Activated CD8-positive, alpha-beta memory T cell treated with anti-CD3 and anti-CD28 coated beads for 36 hours (primary cell): ENCODE measurements at regions not wholly inside any gene's neighbourhood (a gene's known extent, or its start where the extent isn't known, plus 50 kb on each side); places are given as distances from the start of the nearest gene placed in this dataset.

Experiments
- CTCF ChIA-PET: fragments of 350-600 bp; sonication (Branson Sonifier 250); formaldehyde crosslinking; loops from one replicate; lab custom pipeline; 2021; ENCODE audit warnings: antibody characterized with exemption; lab: Charles Lee
- POLR2A ChIA-PET: fragments of 350-600 bp; sonication (Branson Sonifier 250); formaldehyde crosslinking; loops from one replicate; lab custom pipeline; 2021; ENCODE audit warnings: antibody characterized with exemption; lab: Charles Lee

DNA sequence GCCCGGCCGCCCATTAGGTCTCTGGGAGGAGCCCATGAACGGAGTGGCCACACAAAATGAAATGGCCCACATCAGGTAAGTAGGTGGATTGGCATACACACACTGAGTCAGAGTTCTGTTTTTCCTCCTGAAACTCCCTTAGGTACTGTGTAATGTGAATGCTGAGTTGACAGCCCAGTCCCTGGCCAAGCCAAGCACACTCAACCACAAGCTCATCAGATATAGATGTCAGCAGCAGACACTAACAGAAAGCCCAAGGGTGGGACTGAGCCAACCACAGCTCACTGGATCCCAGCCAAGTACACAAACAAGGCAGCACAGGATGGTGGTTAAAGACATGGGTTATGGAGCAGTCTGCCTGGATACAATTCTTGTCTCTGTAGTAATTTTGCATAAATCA is 403.4 kb downstream of the GJA1 start:
- ChIA-PET CTCF (no interaction called here), POLR2A (no interaction called here)

DNA sequence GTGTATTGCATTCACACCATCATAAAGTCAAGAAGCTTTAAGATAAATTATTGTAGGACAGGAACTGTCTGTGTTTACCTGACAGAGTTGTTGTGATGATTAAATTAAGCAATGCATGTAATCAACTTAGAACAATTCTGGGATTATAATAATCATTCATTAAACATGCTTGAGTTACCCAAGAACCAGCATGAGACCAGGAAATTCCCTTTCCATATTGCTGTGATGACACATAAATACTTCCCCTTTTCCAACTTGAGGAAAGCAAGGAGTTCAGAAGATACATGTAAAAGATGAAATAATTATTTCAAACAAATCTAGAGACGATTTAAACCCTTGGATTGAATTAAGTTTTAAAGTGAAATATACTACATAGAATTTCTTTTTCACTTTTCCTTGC is 404.4 kb downstream of the GJA1 start:
- POLR2A ChIA-PET, result no interaction called here
- CTCF ChIA-PET, result no interaction called here

DNA sequence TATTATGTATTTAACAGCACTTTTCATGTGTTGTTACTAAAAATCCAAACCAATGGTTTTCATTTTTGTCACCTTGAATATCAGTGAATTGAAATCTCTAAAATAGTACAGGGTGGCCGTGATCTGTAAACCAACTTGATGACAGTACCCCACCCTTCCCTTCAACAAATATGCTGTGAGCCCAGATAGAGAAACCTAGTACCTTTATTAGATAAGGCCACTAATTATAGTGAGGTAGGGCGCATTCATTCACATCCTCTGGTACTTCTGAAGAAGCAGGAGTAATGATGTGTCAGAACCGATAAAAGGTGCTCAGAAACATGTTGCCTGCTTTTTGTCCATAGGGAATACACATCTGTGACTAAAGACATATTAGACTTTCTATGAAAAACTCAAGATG is 409.5 kb downstream of the GJA1 start:
- ChIA-PET POLR2A (no interaction called here), CTCF (no interaction called here)

DNA sequence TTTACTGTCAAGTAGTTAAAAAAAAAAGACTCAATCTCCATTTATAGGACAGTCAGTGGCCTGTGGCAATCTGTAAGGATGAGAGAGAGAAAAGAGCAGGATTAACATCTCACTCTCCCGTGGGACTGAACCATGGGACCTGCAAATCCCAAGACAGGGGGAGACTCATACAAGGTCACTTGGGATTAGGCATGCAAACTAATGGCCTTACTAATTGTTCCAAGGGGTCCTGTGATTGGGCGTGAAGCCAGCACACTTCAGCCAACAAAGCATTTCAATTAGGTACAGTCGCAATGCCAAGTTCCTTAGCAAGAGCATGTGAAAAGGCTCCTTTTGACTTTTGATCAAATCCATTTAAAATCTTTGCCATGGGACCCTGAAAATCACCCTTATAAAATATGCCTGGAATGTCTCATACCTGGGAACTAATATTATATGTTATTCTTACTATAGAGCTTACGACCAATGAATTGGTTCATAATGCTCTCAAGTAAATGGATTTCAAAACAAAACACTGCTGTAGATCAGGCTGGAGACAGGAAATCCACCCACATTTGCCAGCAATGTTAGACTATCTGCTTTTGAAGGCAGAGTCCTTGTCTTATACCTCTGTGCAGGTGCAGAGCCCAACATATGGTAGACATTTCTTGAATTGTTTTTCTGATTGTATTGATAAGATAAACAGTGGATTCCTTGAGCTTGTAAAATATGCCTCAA is 412.5 kb downstream of the GJA1 start:
- POLR2A ChIA-PET, result no interaction called here
- CTCF ChIA-PET, result no interaction called here

DNA sequence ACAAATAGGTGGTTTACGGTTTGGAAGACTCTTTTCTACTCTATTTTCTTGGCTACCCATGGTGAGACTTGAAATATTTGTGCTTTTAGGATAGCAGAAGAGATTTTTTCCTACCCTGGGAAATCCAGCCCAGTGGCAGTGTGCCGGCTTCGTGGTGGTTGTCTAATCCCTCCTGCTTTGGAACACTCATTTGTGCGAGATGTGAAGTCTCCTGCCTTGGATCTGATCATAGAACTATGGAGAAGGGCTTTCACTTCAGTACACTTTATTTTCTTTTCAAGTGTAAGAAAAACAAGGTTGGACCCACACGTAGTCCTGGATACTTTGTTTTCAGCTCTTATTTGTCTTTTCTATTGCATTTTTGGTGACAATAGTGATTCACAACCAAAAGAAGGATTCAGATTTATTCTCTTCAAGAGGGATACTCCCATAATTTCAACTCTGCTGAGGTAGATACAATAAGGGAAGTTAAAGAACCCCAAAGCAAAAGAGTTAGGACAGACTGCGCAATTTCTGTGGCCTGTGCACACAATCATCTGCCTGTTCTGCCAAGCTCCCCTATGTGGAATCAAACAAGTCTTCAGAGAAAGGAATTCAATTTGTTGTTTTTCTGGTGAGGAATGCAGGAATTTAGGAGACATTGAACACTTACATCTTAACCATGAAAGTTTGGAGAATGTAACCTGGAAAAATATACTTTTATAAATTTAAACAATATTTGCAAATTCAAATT is 413.2 kb downstream of the GJA1 start:
- ChIA-PET CTCF (no interaction called here), POLR2A (no interaction called here)

DNA sequence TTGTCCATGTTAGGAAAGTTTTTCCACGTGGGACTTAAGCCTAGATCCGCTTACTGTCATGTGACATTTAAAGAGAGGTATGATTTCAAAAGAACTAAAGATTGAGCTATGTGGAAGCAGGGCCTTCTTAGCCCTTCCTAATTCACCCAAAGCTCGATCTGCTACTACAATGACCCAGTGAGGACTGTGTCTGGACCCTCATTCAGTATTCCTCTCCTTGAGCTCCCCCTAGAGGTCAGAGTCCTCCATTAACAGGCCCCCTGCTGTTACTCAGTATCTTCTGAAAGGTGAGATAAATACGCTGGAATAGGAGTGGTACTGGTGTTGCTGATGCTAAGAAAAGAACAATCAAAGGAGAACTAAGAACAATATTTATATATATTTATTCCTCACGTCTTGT is 414.0 kb downstream of the GJA1 start:
- POLR2A ChIA-PET, result no interaction called here
- CTCF ChIA-PET, result no interaction called here

DNA sequence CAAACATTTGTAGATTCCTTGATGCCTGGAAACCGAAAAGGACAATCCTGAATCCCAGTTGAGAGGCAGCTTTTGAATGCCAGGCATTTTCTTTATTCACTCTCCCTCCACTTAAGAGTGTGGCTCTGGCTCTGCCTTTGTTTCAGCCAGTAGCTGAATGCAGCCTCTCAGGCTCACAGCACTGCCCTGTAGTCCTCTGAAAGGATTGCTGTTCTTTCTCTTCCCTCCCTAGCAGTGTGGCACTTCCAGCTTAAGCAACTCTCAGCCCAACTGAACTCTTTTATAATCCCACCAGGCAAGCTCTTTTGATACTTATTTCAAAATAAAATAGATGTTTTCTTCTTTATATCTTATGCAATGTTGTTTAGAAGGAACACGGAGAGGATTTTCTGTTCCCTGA is 415.6 kb downstream of the GJA1 start:
- ChIA-PET CTCF (no interaction called here), POLR2A (no interaction called here)

DNA sequence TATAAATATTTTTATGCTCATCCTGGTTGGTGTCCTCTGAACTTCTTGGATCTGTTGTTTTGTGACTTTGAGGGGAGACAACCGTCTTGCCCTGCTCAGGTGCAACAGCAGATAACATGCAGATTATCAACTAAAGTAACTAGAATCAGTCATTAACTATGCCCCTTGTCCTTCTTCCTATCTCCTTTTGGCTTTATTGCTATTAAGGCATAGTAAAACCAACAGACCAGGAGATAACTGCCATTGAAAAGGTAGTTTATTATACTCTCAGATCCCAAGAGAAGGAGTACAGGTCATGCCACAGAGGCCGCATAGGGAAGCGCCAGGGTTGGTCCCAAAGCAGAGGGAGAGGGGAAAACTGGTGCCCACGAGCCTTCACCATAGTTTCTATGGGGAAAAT is 418.2 kb downstream of the GJA1 start:
- ChIA-PET POLR2A (no interaction called here), CTCF (no interaction called here)

DNA sequence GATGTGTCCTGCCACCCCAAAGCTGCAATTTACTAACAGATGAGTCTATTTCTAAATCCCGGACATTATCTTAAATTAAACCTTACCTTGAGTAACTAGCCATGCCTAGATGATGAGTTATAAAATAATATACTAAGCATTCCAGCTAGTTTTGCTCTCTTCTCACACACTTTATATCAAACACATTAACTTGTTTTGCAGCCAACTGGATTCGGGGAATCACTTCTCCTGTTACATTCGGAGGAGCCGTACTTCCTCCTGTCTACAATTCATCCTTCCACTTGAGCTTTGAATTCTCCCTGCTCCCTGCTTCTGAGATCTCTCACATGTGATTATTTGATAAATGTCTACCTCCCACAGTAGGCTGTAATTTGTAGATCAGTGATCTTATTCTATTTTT is 420.1 kb downstream of the GJA1 start:
- CTCF ChIA-PET, result no interaction called here

DNA sequence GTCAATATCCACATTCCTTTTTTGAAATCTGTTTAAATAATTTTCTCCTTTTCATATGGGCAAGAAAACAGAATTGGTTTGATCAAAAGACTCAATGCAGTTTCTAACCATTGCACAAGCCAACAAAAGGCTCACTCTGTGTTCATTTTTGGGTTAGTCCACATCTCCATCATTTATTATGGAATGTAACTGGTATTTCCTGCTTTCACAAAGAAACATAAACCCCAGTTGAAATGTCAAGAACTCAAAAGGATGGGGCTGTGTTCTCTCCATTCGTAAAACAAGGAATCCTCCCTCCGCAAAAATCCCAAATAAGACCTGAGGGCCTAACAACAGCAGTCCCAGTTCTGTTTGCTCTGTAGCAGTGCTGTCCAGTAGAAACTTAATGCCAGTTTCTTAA is 420.9 kb downstream of the GJA1 start:
- ChIA-PET CTCF (no interaction called here), POLR2A (no interaction called here)

More for the DNA sequence above, 420.1 kb downstream of the GJA1 start:
- POLR2A ChIA-PET, result no interaction called here

DNA sequence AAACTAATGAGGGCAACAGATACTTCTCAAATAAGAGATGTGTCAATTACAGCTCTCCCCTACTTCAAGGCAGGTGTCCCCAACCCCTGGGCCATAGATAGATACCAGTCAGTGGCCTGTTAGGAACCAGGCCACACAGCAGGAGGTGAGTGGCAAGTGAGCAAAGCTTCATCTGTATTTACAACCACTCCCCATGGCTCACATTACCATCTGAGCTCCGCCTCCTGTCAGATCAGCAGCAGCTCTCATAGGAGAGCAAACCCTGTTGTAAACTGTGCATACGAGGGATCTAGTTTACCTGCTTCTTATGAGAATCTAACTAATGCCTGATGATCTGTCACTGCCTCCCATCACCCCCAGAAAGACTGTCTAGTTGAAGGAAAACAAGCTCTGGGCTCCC is 422.1 kb downstream of the GJA1 start:
- ChIA-PET CTCF (no interaction called here), POLR2A (no interaction called here)

DNA sequence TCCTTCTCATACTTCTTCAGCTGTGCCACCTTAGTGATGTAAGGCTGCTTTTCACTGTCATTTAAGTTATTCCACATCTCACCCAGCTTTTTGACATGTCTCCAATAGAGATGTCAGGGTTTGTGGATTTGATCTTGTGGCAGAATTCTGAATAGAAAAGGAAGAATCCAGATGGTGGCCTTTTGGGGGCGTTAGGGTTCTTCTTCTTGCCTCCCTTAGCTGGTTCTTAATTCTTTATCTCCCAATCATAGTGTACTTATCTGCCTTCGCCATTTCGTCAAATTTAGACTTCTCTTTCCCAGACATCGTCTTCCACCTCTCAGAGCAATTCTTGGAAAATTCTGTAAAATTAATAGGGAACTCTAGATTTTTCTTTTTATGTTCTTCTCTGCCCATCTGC is 422.9 kb downstream of the GJA1 start:
- CTCF ChIA-PET, result no interaction called here
- POLR2A ChIA-PET, result no interaction called here

DNA sequence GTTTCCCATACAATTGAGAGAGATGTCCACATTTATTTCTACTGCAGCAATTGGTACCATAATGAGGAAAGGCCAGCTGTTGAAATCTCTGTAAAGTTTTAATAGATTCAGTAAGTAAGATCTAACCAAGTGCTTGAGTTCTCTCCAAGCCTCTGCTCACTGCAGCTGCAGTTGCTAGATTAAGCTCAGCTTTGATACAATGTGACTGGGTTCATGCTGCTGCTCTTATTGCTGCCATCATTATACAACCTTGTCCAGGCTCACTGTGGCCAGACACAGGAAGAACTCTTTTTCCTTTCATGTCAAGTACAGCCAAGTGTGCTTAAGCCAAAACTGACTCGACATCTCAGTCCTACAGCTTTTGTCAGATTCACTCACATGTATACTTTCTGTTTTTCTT is 423.5 kb downstream of the GJA1 start:
- ChIA-PET POLR2A (no interaction called here), CTCF (no interaction called here)

DNA sequence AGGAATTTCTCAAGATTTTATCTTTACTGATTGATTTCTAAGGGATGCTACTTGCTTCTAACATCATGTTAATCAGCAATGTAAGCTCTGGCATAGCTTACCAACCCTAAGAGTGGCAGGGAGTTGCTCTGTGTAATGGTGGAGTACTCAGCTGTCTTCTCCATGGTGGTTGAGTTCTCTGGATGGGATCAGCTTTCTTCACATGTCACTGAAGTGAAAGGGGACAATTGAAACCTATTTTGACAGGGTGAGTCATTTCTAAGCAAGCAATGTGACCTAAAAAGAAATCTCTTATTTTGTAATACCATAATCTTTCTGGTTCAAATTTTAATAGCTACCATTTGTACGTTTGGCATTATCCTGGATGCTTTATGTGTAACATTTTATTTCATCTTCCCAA is 430.4 kb downstream of the GJA1 start:
- ChIA-PET POLR2A (no interaction called here), CTCF (no interaction called here)

DNA sequence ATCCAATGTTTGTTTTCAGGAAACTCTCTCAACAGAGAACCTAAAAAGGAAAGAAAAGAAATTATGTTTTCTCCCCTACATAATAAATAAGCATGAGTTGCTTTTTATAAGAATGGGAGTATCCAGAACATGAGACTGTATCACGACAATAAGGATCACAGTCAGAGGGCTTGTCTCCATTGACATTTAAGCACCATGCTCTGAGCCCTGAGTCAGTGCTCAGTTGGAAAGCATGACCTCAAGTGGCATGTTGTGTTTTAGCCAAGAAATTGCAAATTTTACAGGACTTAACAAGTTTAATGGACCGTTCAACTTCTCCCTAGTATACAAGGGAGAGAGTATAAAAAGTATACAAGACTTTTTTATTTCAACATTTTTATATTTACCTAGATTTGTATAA is 431.6 kb downstream of the GJA1 start:
- ChIA-PET POLR2A (no interaction called here), CTCF (no interaction called here)

DNA sequence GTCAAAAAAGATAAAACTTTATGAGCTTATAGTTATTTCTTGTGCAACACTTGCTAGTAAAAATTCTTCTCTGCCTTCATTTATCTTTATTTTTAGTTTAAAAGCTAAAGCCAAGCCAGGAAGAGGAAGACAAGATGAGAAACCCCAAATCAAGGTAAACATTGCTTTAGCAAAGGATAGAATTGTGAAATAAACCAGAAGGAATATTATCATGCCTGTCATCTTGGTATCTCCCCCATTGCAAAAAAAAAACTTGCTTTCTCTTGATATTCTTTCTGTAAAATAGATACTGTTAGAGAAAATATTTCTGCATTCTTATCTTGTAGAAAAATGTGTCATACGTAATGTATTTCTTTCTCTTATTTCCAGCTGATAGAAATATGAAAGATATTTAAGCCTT is 432.8 kb downstream of the GJA1 start:
- ChIA-PET CTCF (interaction anchor here (0.7 kb wide), 1 partner anchor 1646 kb away, joined by 3 read pairs; no protein-coding TSS in a partner anchor), POLR2A (no interaction called here)

DNA sequence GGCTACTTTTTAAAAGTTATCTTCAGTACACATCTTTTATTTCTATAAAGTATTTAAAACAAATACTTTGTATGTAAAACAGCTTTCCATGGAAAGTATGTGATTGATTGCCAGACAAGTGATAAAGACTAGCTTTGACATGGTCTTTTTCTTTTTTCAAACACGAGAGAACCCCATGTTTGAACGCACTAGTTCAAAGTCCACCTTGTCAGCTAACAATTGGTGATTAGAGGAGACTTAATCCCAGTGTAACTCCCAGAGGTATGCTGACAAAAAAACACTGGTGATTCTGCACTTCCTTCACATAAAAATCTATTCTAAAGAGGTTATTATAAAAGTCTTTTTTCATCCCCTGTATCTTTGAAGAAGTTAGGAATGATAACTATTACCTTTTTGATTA is 438.1 kb downstream of the GJA1 start:
- ChIA-PET CTCF (no interaction called here), POLR2A (no interaction called here)

DNA sequence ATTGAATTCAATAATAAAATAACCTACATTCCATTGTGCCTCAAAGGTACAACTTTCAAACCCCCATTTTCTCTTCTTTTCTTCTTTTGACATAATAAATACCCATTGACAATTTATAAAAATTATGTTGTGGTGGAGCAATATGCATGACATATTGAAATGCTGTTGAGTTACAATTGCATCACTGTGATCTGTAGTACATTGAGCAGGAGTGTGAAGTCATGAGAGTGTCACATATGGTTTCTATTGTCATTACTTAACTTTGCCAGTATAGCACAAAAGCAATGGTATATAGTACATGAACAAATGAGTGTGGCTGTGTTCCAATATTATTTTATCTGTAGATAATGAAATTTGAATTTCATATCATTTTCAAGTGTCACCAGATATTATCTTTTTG is 441.3 kb downstream of the GJA1 start:
- CTCF ChIA-PET, result no interaction called here
- POLR2A ChIA-PET, result no interaction called here

DNA sequence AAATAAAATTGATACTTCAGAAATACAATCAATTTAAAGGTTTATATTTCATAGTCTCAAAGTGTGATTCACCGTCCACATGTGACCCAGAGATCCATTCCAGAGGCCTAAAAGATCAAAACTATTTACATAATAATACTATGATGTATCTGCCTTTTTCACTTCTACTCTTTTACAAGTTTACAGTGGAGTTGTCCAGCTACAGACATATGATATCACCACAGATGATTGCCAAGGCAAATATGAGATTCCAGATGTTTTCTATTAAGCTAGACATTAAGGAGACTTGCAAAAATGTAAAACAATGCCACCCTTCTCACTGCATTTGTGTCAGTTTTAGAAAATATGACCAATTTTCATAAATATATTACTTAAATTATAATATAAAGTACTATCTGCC is 443.7 kb downstream of the GJA1 start:
- ChIA-PET POLR2A (no interaction called here), CTCF (no interaction called here)

DNA sequence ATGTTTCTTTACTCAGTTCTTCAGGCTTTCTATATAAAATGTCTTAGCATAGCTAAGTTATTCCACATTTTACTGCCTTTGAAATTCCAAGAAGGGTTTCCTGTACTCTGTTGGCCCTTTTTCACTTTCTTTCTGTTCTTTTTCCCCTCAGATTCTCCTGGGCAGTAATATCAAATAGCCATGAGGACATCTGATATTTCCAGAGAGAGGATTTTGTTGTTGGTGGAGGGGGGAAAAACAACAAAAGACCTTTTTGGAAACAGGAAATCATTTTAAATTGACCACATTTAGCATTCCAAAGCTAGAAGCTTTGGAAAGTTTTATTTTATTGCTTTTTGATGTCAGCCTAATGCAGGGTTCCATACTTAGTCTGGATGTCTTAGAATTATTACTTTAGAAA is 445.4 kb downstream of the GJA1 start:
- ChIA-PET POLR2A (no interaction called here), CTCF (no interaction called here)

DNA sequence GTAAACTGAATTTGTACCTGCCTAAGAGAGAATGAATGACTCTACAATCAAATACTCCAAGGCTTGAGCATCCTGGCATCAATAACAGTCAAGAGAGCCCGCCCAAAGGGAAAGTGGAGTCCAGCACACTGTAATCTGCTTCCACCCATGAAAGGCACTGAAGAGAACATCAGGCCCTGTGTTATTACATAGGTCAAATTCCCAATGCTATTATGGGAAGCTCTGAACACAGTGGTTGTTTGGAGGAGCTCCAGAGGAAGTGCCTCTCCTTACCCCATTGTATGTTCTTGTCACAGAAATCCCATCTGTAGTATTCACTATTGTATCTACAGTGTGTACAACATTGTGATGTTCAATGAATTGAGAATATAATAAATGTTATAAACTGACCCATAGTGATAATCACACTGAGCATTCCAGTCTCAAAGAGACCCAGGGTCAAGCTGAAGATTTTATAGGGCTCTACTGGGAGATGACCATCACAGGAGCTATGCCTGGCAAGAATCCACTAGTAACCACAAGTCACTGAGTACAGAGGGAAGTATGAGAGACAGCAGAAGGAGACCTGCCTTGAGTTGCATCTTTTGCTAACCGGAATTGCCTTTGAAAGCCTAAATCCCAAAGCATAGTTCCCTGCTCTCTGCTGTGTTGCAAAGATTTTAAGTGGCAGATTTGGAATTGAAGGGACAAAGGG is 446.7 kb downstream of the GJA1 start:
- CTCF ChIA-PET, result no interaction called here

More for the DNA sequence above, 446.7 kb downstream of the GJA1 start:
- POLR2A ChIA-PET, result no interaction called here
